HCT116 (cell line): ENCODE measurements at regions not wholly inside any gene's neighbourhood (a gene's known extent, or its start where the extent isn't known, plus 50 kb on each side); places are given as distances from the start of the nearest gene placed in this dataset.

Experiments
- CEBPB ChIP-seq: IDR thresholded peaks from 2 replicates; pipeline ENCODE4 v1.6.1; 2012; ENCODE audit warnings: low read depth
- CTCF ChIP-seq, 3 experiments: fragments of 200-600 bp in 1 of 3; sonication (generic) in 1 of 3; IDR thresholded peaks in 2 of 3; conservative IDR thresholded peaks in 1 of 3; 2 replicates each; pipeline ENCODE4 v1.5.1; 2012 to 2017; ENCODE audit warnings: low read depth in 2 of 3, low read length in 2 of 3, antibody characterized with exemption in 1 of 3, borderline replicate concordance in 1 of 3, control low read depth in 1 of 3, mild to moderate bottlenecking in 1 of 3, mixed read lengths in 1 of 3, mixed run types in 1 of 3, moderate library complexity in 1 of 3; ENCODE audit not compliant: insufficient read depth in 1 of 3
- EZH2 ChIP-seq: fragments of 200-600 bp; sonication (generic); IDR thresholded peaks from 2 replicates; pipeline ENCODE4 v1.6.1; 2017; ENCODE audit warnings: antibody characterized with exemption, mixed run types
- FOSL1 ChIP-seq: IDR thresholded peaks from 2 replicates; pipeline ENCODE4 v1.6.1; 2012; ENCODE audit warnings: low read depth
- POLR2A ChIP-seq: IDR thresholded peaks from 2 replicates; pipeline ENCODE4 v1.7.0; 2011; ENCODE audit warnings: borderline replicate concordance; ENCODE audit not compliant: insufficient read depth, insufficient read length; ENCODE audit errors: extremely low read depth
- SIN3A ChIP-seq: IDR thresholded peaks from 2 replicates; pipeline ENCODE4 v1.6.1; 2012; ENCODE audit warnings: low read depth
- SRF ChIP-seq: IDR thresholded peaks from 2 replicates; pipeline ENCODE4 v1.6.1; 2012; ENCODE audit warnings: low read depth

- TF ChIP-seq EZH2, result no peak
- no peak for TF ChIP-seq CEBPB
- no peak for TF ChIP-seq POLR2A
- no peak for TF ChIP-seq CTCF (IDR thresholded peaks at IDR 0.05 in 2 of 3, conservative IDR thresholded peaks at IDR 0.05 in 1 of 3; ENCODE audit: borderline replicate concordance in 1 of 3, insufficient read depth in 1 of 3, low read depth in 2 of 3, low read length in 2 of 3)
- no peak for TF ChIP-seq SRF
- no peak for TF ChIP-seq SIN3A
- no peak for TF ChIP-seq FOSL1
These were observed 86.0 kb downstream of the CCR1 start for GRCh38 chr3:46122091-46122490.
